Neutrophil (primary cell): ENCODE measurements at regions not wholly inside any gene's neighbourhood (a gene's known extent, or its start where the extent isn't known, plus 50 kb on each side); places are given as distances from the start of the nearest gene placed in this dataset.
"Not testable (repeated sequence)": the region's sequence is repeated elsewhere in the genome, so short reads cannot be mapped to it uniquely, and the experiment has no call there.

Source experiments
- H3K27ac ChIP-seq: fragments of 200-600 bp; sonication (generic); 2 replicates; pipeline ENCODE4 v1.5.1; 2016; ENCODE audit warnings: mild to moderate bottlenecking, moderate library complexity
- H3K27me3 ChIP-seq: fragments of 200-600 bp; sonication (generic); 2 replicates; pipeline ENCODE4 v1.6.0; 2016; ENCODE audit warnings: mild to moderate bottlenecking
- H3K36me3 ChIP-seq: fragments of 200-600 bp; sonication (generic); 2 replicates; pipeline ENCODE4 v1.5.1; 2017
- H3K4me1 ChIP-seq, 2 experiments: fragments of 200-600 bp in 1 of 2; sonication (generic) in 1 of 2; 1 replicate in 1 of 2; 2 replicates in 1 of 2; pipeline versions ENCODE4 v1.5.1 to v1.6.1; 2013 to 2016; ENCODE audit warnings: low read depth in 1 of 2, low read length in 1 of 2, mild to moderate bottlenecking in 1 of 2, moderate library complexity in 1 of 2; ENCODE audit not compliant: control insufficient read depth in 1 of 2, insufficient read depth in 1 of 2
- H3K4me3 ChIP-seq, 2 experiments: fragments of 200-600 bp in 1 of 2; sonication (generic) in 1 of 2; 1 replicate in 1 of 2; 2 replicates in 1 of 2; pipeline ENCODE4 v1.5.1; 2013 to 2016; ENCODE audit warnings: low read depth in 1 of 2, low read length in 1 of 2, mild to moderate bottlenecking in 1 of 2, moderate library complexity in 1 of 2
- H3K9me3 ChIP-seq: fragments of 200-600 bp; sonication (generic); 2 replicates; pipeline ENCODE4 v1.5.1; 2016
- CTCF ChIP-seq: fragments of 200-600 bp; sonication (generic); IDR thresholded peaks from 2 replicates; pipeline ENCODE4 v1.5.1; 2016; ENCODE audit warnings: antibody characterized with exemption

DNA sequence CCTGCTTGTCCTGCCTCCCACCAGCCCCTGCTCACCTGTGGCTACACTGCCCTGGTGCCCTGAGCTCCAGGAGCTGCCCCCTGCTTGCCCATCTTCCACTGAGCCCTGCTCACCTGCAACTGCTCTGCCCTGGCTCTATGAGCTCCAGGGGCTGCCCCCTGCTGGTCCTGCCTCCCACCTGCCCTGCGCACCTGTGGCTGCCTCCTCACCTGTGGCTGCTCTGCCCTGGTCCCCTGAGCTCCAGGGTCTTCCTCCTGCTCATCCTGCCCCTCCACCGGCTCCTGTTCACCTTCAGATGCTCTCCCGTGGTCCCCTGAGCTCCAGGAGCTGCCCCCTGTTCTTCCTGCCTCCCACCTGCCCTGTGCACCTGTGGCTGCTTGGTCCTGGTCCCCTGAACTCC lies 247.6 kb downstream of the TMEM121 start:
- TF ChIP-seq CTCF = no peak
- no peaks in the 10 kb centered on the region for H3K4me1 ChIP-seq
- H3K36me3 ChIP-seq = no peaks in the 10 kb centered on the region
- H3K9me3 ChIP-seq = peaks cover 3% of the 10 kb centered on the region
- no peak overlapping the region for H3K4me3 ChIP-seq
- no peaks in the 10 kb centered on the region for H3K27me3 ChIP-seq
- H3K27ac ChIP-seq = no peak overlapping the region

GRCh38 chr14:105774585-105775348 lies 248.4 kb downstream of the TMEM121 start:
- H3K27ac ChIP-seq, H3K36me3 ChIP-seq, H3K4me1 ChIP-seq, H3K27me3 ChIP-seq, H3K9me3 ChIP-seq, H3K4me3 ChIP-seq: not testable (repeated sequence)

GRCh38 chr14:105775349-105775923 lies 249.1 kb downstream of the TMEM121 start:
- not testable (repeated sequence) for H3K4me3 ChIP-seq, H3K27me3 ChIP-seq, H3K27ac ChIP-seq, H3K4me1 ChIP-seq, H3K36me3 ChIP-seq, H3K9me3 ChIP-seq

GRCh38 chr14:105776112-105776511 lies 249.7 kb downstream of the TMEM121 start:
- H3K4me3 ChIP-seq, H3K27me3 ChIP-seq, H3K27ac ChIP-seq, H3K36me3 ChIP-seq, H3K4me1 ChIP-seq, H3K9me3 ChIP-seq: not testable (repeated sequence)

DNA sequence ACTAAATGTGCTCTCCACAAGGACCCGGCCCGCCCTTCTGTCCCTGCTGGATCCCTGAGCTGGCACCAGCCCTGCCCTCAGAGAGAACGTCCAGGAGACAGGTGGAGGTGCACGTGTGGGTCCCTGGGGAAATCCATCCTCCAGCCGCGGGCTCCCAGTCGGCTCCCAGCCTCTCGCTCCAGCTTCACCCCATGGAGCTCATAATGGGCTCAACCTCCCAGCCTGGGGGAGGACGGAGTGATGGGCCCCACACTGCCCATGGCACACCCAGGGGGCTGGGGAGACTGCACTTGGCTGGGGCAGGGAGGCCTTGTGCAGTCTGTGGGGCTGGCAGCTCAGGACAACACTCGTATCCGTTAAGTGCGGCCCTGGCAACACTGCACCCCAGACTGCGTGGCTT lies 250.5 kb downstream of the TMEM121 start:
- no peaks in the 10 kb centered on the region for H3K36me3 ChIP-seq
- H3K9me3 ChIP-seq = peaks cover 3% of the 10 kb centered on the region
- no peak overlapping the region for H3K27ac ChIP-seq

DNA sequence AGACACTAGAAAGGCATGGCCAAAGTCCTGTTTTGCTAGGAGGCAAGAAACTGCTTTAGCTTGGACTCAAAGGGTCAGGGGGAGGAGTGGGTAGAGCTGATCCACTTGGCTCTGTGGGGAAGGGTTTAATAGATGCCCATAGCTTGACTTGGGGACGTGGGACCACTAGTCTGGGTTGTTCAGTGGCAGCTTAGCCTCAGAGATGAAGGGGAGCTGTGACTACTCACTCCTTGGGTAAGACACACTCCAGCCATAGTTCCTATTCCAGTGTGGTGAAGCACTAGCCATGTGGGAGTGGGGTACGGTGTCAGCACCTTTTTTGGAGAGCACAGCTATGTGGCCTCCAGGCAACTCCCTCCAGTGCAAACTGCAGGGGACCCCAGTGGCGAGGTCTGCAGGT lies 257.3 kb downstream of the TMEM121 start:
- TF ChIP-seq CTCF = no peak
- Histone ChIP-seq H3K4me3 (no peak overlapping the region), H3K36me3 (no peaks in the 10 kb centered on the region), H3K27ac (no peak overlapping the region), H3K4me1 (no peaks in the 10 kb centered on the region), H3K27me3 (no peaks in the 10 kb centered on the region), H3K9me3 (peaks cover 2% of the 10 kb centered on the region)

More for the DNA sequence above, 250.5 kb downstream of the TMEM121 start:
- H3K27me3 ChIP-seq = no peaks in the 10 kb centered on the region
- H3K4me3 ChIP-seq = no peak overlapping the region
- TF ChIP-seq CTCF = no peak
- no peaks in the 10 kb centered on the region for H3K4me1 ChIP-seq

DNA sequence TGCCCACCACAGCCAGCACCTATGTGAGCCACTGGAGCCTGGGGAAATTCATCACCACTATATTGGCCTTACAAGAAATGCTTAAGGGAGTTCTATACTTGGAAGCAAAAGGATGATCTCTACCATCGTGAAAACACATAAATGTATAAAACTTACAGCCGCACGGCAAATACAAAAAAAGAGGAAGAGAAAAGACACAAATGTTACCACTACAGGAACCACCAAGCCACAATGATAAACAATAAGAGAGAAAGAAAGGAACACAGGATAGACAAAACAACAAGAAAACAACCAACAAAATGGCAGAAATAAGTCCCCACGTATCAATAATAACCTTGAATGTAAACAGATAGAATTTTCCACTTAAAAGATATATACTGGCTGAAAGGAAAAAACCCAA lies 267.5 kb downstream of the TMEM121 start:
- Histone ChIP-seq H3K9me3 (no peaks in the 10 kb centered on the region), H3K4me1 (no peaks in the 10 kb centered on the region), H3K36me3 (no peaks in the 10 kb centered on the region), H3K27ac (no peak overlapping the region), H3K27me3 (no peaks in the 10 kb centered on the region), H3K4me3 (no peak overlapping the region)
- no peak for TF ChIP-seq CTCF
